Lower lobe of right lung (tissue), 2 donors: ENCODE measurements at regions not wholly inside any gene's neighbourhood (a gene's known extent, or its start where the extent isn't known, plus 50 kb on each side); places are given as distances from the start of the nearest gene placed in this dataset.

ENCODE experiments used
- ATAC-seq, 2 donors: fragments of 200-7000 bp; cut with Tn5 transposase; one replicate each; pipeline ENCODE4 v1.9.1; 2020 to 2022; ENCODE audit warnings: mild to moderate bottlenecking in 2 of 2, moderate library complexity in 2 of 2
- DNase-seq: peaks from one replicate; pipeline ENCODE4 v3.0.0-alpha.2; 2020
- H3K27ac ChIP-seq: fragments of 200-600 bp; one replicate; pipeline ENCODE4 v1.8.0; 2022
- H3K27me3 ChIP-seq: fragments of 200-600 bp; one replicate; pipeline ENCODE4 v1.8.0; 2022; ENCODE audit warnings: low read depth
- H3K36me3 ChIP-seq: fragments of 200-600 bp; one replicate; pipeline ENCODE4 v1.8.0; 2022; ENCODE audit warnings: mild to moderate bottlenecking
- H3K4me1 ChIP-seq: fragments of 200-600 bp; one replicate; pipeline ENCODE4 v1.8.0; 2022
- H3K4me3 ChIP-seq: fragments of 200-600 bp; one replicate; pipeline ENCODE4 v1.8.0; 2022; ENCODE audit warnings: mild to moderate bottlenecking
- H3K9me3 ChIP-seq: fragments of 200-600 bp; one replicate; pipeline ENCODE4 v1.8.0; 2022
- intact Hi-C: fragments of 100-400 bp; cut with DNase I; formaldehyde crosslinking; loops from one replicate; pipeline ENCODE4 v1.11.0; 2022
- TF ChIP-seq, protein P1 (sequence below): fragments of 200-600 bp; IDR thresholded peaks from one replicate; pipeline ENCODE4 v1.8.0; 2022; ENCODE audit warnings: antibody characterized with exemption, mild to moderate bottlenecking
- donor health status: DM: no; HTN: yes; CAD: no; lungs with severe emphysema.

DNA sequence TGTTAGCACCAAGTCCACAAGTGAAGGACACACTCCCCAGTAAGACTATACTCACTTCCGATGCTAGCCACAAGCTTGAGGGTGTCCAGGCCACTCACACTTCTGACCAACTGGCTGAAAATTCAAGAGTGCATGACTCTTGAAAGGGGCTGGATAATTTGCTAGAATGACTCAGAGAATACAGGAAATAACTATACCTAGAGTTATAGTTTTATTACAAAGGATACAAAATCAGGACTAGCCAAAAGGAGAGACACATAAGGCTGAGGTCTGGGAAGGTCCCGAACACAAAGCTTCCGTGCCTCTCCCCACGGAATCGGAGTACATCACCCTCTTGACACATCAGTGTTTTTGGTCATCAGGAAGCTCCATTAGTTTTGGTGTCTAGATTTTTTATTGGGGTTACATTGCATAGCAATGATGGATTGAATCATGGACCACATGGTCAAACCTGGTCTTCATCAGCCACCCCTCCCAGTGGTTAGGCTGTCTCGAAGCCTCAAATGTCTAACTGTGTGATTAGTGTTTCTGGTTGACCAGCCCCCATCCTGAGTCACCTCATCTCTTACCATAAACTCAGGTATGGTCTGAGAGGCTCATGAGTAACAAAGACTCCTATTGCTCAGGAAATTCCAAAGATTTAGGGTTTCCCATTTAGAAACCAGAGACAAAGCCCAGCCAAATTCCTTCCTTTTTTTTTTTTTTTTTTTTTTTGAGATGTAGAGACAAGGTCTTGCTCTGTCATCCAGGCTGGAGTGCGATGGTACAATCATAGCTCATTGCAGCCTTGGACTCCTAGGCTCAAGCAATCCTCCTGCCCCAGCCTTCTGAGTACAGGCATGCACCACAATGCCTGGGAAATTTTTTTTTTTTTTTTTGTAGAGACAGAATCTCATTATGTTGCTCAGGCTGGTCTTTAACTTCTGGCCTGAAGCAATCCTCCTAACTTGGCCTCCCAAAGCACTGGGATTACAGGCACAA, 472.0 kb upstream of the TBX3 start:
- DNase-seq (no peak), ATAC-seq (no peak)
- H3K9me3 ChIP-seq, result no peaks in the 10 kb centered on the region
- TF ChIP-seq, protein P1, sequence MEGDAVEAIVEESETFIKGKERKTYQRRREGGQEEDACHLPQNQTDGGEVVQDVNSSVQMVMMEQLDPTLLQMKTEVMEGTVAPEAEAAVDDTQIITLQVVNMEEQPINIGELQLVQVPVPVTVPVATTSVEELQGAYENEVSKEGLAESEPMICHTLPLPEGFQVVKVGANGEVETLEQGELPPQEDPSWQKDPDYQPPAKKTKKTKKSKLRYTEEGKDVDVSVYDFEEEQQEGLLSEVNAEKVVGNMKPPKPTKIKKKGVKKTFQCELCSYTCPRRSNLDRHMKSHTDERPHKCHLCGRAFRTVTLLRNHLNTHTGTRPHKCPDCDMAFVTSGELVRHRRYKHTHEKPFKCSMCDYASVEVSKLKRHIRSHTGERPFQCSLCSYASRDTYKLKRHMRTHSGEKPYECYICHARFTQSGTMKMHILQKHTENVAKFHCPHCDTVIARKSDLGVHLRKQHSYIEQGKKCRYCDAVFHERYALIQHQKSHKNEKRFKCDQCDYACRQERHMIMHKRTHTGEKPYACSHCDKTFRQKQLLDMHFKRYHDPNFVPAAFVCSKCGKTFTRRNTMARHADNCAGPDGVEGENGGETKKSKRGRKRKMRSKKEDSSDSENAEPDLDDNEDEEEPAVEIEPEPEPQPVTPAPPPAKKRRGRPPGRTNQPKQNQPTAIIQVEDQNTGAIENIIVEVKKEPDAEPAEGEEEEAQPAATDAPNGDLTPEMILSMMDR, result no peak
- intact Hi-C loops, result no loop called here
- no peaks in the 10 kb centered on the region for H3K36me3 ChIP-seq
- H3K4me3 ChIP-seq, result no peak overlapping the region
- H3K27ac ChIP-seq, result no peak overlapping the region
- no peaks in the 10 kb centered on the region for H3K4me1 ChIP-seq
- H3K27me3 ChIP-seq, result no peaks in the 10 kb centered on the region

DNA sequence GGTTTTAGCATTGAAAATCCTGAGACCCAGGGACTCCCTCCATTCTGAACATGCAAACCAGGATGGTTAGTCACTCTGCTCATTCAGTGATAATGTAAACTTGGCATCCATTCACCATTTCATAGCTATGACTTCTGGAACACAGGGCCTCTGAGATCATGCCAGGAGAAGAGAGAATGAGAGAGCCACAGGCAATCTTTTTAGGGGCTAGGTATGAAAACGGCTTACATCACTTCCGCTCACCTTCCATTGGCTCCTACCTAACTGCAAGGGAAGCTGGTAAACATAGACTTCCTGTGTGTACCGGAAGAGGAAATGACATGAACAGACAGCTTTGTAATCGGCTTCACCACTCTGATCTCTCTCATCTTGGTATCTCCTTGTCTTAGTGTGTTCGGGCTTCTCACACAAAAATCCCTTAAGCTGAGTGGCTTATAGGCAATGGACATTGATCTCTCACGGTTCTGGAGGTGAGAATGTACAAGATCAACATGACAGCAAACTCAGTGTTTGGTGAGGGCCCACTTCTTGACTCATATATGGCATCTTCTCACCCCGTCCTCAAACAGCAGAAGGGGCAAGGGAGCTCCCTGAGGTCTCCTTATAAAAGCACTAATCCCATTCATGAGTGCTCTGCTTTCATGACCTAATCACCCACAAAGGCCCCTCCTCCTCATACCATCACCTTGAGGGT, 465.9 kb upstream of the TBX3 start:
- Histone ChIP-seq H3K9me3 (no peaks in the 10 kb centered on the region), H3K27ac (no peak overlapping the region), H3K36me3 (no peaks in the 10 kb centered on the region), H3K4me1 (no peaks in the 10 kb centered on the region), H3K4me3 (no peak overlapping the region), H3K27me3 (no peaks in the 10 kb centered on the region)
- intact Hi-C loops, result no loop called here
- TF ChIP-seq, protein P1, result no peak
- DNase-seq (no peak), ATAC-seq (no peak)

DNA sequence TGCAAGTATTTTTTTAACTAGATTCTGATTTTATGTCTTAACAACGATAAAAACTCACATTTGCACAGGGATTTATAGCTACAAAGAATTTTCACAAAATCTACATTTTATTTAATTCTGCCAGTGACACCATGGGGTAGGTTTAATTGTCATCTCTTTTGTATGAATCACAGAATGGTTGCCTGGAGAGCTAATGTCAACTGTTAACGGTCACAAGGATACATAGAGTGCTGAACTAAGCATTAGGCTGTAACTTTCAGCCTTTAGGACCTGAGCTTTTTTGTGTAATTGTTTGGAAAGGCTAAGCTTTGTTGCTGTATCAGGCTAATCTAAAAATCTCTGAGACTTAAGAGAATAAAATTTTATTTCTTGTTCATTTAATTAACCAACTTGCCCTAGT, 465.3 kb upstream of the TBX3 start:
- no peaks in the 10 kb centered on the region for H3K9me3 ChIP-seq
- ATAC-seq (no peak), DNase-seq (no peak)
- H3K27me3 ChIP-seq, result no peaks in the 10 kb centered on the region
- H3K27ac ChIP-seq, result no peak overlapping the region
- intact Hi-C loops, result no loop called here
- TF ChIP-seq, protein P1, result no peak
- no peak overlapping the region for H3K4me3 ChIP-seq
- no peaks in the 10 kb centered on the region for H3K4me1 ChIP-seq
- no peaks in the 10 kb centered on the region for H3K36me3 ChIP-seq

DNA sequence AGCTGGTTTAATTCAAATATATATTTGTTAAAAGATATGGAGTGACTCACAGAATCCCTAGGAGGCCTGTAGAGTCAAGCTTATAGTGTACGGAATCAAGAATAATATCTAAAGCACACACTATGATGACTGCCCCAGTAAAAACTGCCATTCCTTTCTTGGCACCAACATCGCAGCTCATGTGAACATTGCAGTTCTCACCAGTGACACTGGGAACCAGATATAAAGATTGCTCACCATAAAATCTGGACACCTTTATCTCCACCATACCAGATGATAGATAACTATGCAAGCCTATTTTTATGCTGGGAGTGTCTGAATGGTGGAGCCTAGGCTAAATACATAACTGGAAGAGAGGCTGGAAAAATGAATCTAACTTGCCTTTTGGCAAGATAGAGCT, 463.9 kb upstream of the TBX3 start:
- H3K27ac ChIP-seq, result no peak overlapping the region
- ATAC-seq (no peak), DNase-seq (no peak)
- H3K4me3 ChIP-seq, result no peak overlapping the region
- H3K36me3 ChIP-seq, result no peaks in the 10 kb centered on the region
- TF ChIP-seq, protein P1, result no peak
- no peaks in the 10 kb centered on the region for H3K4me1 ChIP-seq
- intact Hi-C loops, result no loop called here
- no peaks in the 10 kb centered on the region for H3K27me3 ChIP-seq
- no peaks in the 10 kb centered on the region for H3K9me3 ChIP-seq

GRCh38 chr12:115146453-115146852, 462.5 kb upstream of the TBX3 start:
- no peaks in the 10 kb centered on the region for H3K36me3 ChIP-seq
- H3K9me3 ChIP-seq, result no peaks in the 10 kb centered on the region
- intact Hi-C loops, result no loop called here
- DNase-seq (no peak), ATAC-seq (no peak)
- no peaks in the 10 kb centered on the region for H3K4me1 ChIP-seq
- TF ChIP-seq, protein P1, result no peak
- H3K4me3 ChIP-seq, result no peak overlapping the region
- no peaks in the 10 kb centered on the region for H3K27me3 ChIP-seq
- no peak overlapping the region for H3K27ac ChIP-seq
